ENCODE measurements at regions not wholly inside any gene's neighbourhood (a gene's known extent, or its start where the extent isn't known, plus 50 kb on each side); places are given as distances from the start of the nearest gene placed in this dataset.
"Not testable (repeated sequence)": the region's sequence is repeated elsewhere in the genome, so short reads cannot be mapped to it uniquely, and the experiment has no call there.

GRCh38 chr17:77285594-77286390 lies 145.0 kb downstream of the SEC14L1 start:
- DNase-seq (ENCODE audit: low read depth): peak; percentile 85
- H3K4me3 ChIP-seq (ENCODE audit: low read depth, low read length): no peak overlapping the region
- no peak for TF ChIP-seq CTCF (conservative IDR thresholded peaks at IDR 0.05; ENCODE audit: low read depth, low read length)

- no peak for TF ChIP-seq CTCF (conservative IDR thresholded peaks at IDR 0.05; ENCODE audit: low read depth, low read length)
- DNase-seq (ENCODE audit: low read depth): no peak
- no peak overlapping the region for H3K4me3 ChIP-seq (ENCODE audit: low read depth, low read length)
These were observed 145.5 kb downstream of the SEC14L1 start for GRCh38 chr17:77286391-77286640.

GRCh38 chr17:77286641-77287431 lies 146.1 kb downstream of the SEC14L1 start:
- TF ChIP-seq CTCF (conservative IDR thresholded peaks at IDR 0.05; ENCODE audit: low read depth, low read length): no peak
- no peak overlapping the region for H3K4me3 ChIP-seq (ENCODE audit: low read depth, low read length)
- peak; percentile 55 for DNase-seq (ENCODE audit: low read depth)

GRCh38 chr17:77287432-77288068 lies 146.8 kb downstream of the SEC14L1 start:
- TF ChIP-seq CTCF (conservative IDR thresholded peaks at IDR 0.05; ENCODE audit: low read depth, low read length): no peak
- peak; percentile 89 for DNase-seq (ENCODE audit: low read depth)
- no peak overlapping the region for H3K4me3 ChIP-seq (ENCODE audit: low read depth, low read length)

- no peak for TF ChIP-seq CTCF (conservative IDR thresholded peaks at IDR 0.05; ENCODE audit: low read depth, low read length)
- H3K4me3 ChIP-seq (ENCODE audit: low read depth, low read length): no peak overlapping the region
- DNase-seq (ENCODE audit: low read depth): no peak
These were observed 147.4 kb downstream of the SEC14L1 start for GRCh38 chr17:77288115-77288619.

- not testable (repeated sequence) for H3K4me3 ChIP-seq (ENCODE audit: low read depth, low read length); DNase-seq (ENCODE audit: low read depth)
These were observed 150.2 kb downstream of the SEC14L1 start for GRCh38 chr17:77290759-77291558.
